SK-N-SH (cell line): ENCODE measurements at regions not wholly inside any gene's neighbourhood (a gene's known extent, or its start where the extent isn't known, plus 50 kb on each side); places are given as distances from the start of the nearest gene placed in this dataset.

Experiments used
- CTCF ChIA-PET: fragments of 300-600, 350-600 bp; formaldehyde crosslinking; extraction: SDS; loops from one replicate; lab custom pipeline; 2021; lab: Yijun Ruan, JAX
- POLR2A ChIA-PET: fragments of 350-600 bp; sonication (Branson Sonifier 250); formaldehyde crosslinking; extraction: SDS; loops from one replicate; lab custom pipeline; 2020; ENCODE audit warnings: antibody characterized with exemption, inconsistent platforms; lab: Yijun Ruan, JAX
- DNase-seq: peaks from one replicate; pipeline ENCODE4 v3.0.0; 2012
- H2AFZ ChIP-seq: fragments of 200-600 bp; sonication (generic); 2 replicates; pipeline ENCODE4 v1.8.1; 2016; ENCODE audit warnings: antibody characterized with exemption, mild to moderate bottlenecking, low read depth
- H3F3A ChIP-seq: fragments of 200-600 bp; sonication (generic); replicated peaks from 2 replicates; pipeline ENCODE3; 2016; ENCODE audit warnings: antibody characterized with exemption, mild to moderate bottlenecking; ENCODE audit not compliant: insufficient read depth
- H3K27ac ChIP-seq, 2 experiments: fragments of 200-500 bp in 1 of 2; fragments of 200-600 bp in 1 of 2; sonication (Bioruptor generic) in 1 of 2; sonication (generic), shearing (Covaris generic) in 1 of 2; 2 replicates each; pipeline versions ENCODE4 v1.5.1 to v1.6.1; 2014 to 2016; ENCODE audit warnings: low read depth in 2 of 2, inconsistent platforms in 1 of 2, low read length in 1 of 2, mild to moderate bottlenecking in 1 of 2, mixed read lengths in 1 of 2
- H3K27me3 ChIP-seq: fragments of 200-600 bp; sonication (generic), shearing (Covaris generic); 2 replicates; pipeline ENCODE4 v1.6.1; 2016; ENCODE audit warnings: mixed run types; ENCODE audit not compliant: insufficient read depth
- H3K36me3 ChIP-seq, 2 experiments: fragments of 200-500 bp in 1 of 2; fragments of 200-600 bp in 1 of 2; sonication (Bioruptor generic) in 1 of 2; sonication (generic) in 1 of 2; replicated peaks in 1 of 2; 2 replicates each; pipeline versions ENCODE3 to v1.5.1; 2014 to 2016; ENCODE audit warnings: low read length in 1 of 2, mild to moderate bottlenecking in 1 of 2; ENCODE audit not compliant: insufficient read depth in 2 of 2, control insufficient read depth in 1 of 2
- H3K4me1 ChIP-seq, 2 experiments: fragments of 200-500 bp in 1 of 2; fragments of 200-600 bp in 1 of 2; sonication (Bioruptor generic) in 1 of 2; sonication (generic), shearing (Covaris generic) in 1 of 2; 2 replicates each; pipeline versions ENCODE4 v1.5.1 to v1.6.1; 2014 to 2016; ENCODE audit warnings: low read depth in 1 of 2, low read length in 1 of 2, mixed run types in 1 of 2; ENCODE audit not compliant: insufficient read depth in 2 of 2, control insufficient read depth in 1 of 2
- H3K4me2 ChIP-seq: fragments of 200-600 bp; sonication (generic), shearing (Covaris generic); 2 replicates; pipeline ENCODE4 v1.6.1; 2017; ENCODE audit warnings: mixed run types
- H3K4me3 ChIP-seq, 2 experiments: fragments of 200-500 bp in 1 of 2; fragments of 200-600 bp in 1 of 2; sonication (Bioruptor generic) in 1 of 2; sonication (generic), shearing (Covaris generic) in 1 of 2; 2 replicates each; pipeline versions ENCODE4 v1.5.1 to v1.8.1; 2014 to 2016; ENCODE audit warnings: low read depth in 2 of 2, inconsistent platforms in 1 of 2, low read length in 1 of 2, mild to moderate bottlenecking in 1 of 2, mixed read lengths in 1 of 2, moderate library complexity in 1 of 2
- H3K79me2 ChIP-seq: fragments of 200-600 bp; sonication (generic); 2 replicates; pipeline ENCODE4 v1.8.1; 2017; ENCODE audit warnings: mild to moderate bottlenecking; ENCODE audit not compliant: insufficient read depth
- H3K9ac ChIP-seq: fragments of 200-600 bp; sonication (generic); 2 replicates; pipeline ENCODE4 v1.6.1; 2017; ENCODE audit warnings: mixed run types
- H3K9me2 ChIP-seq: fragments of 200-600 bp; sonication (generic); 2 replicates; pipeline ENCODE4 v1.6.1; 2017; ENCODE audit warnings: mixed run types
- H3K9me3 ChIP-seq: fragments of 200-600 bp; sonication (generic); 2 replicates; pipeline ENCODE4 v1.6.1; 2017; ENCODE audit warnings: mixed run types, mild to moderate bottlenecking, moderate library complexity
- H4K20me1 ChIP-seq: fragments of 200-600 bp; sonication (generic); 2 replicates; pipeline ENCODE4 v1.6.1; 2017; ENCODE audit warnings: mild to moderate bottlenecking, mixed run types; ENCODE audit not compliant: insufficient read depth
- ELF1 ChIP-seq: IDR thresholded peaks from 2 replicates; pipeline ENCODE4 v1.4.0; 2012
- EP300 ChIP-seq, 2 experiments: IDR thresholded peaks; 2 replicates each; pipeline versions ENCODE4 v1.4.0 to v1.6.1; 2012; ENCODE audit warnings: borderline replicate concordance in 1 of 2, low read depth in 1 of 2, low read length in 1 of 2
- EZH2phosphoT487 ChIP-seq: fragments of 200-600 bp; sonication (generic); IDR thresholded peaks from 2 replicates; pipeline ENCODE4 v1.6.1; 2017; ENCODE audit warnings: low read depth, mixed run types, mild to moderate bottlenecking, antibody characterized with exemption, moderate library complexity, borderline replicate concordance
- FOSL2 ChIP-seq: IDR thresholded peaks from 2 replicates; pipeline ENCODE4 v1.4.0; 2012; ENCODE audit warnings: low read depth, mild to moderate bottlenecking, moderate library complexity, borderline replicate concordance
- JUND ChIP-seq: IDR thresholded peaks from 2 replicates; pipeline ENCODE4 v1.4.0; 2012
- NFIC ChIP-seq: IDR thresholded peaks from 2 replicates; pipeline ENCODE4 v1.4.0; 2012; ENCODE audit warnings: borderline replicate concordance
- NRF1 ChIP-seq: IDR thresholded peaks from 2 replicates; pipeline ENCODE4 v1.6.1; 2012; ENCODE audit warnings: low read depth, mild to moderate bottlenecking, low read length
- PBX3 ChIP-seq: IDR thresholded peaks from 2 replicates; pipeline ENCODE4; 2012
- SMC3 ChIP-seq: IDR thresholded peaks from 2 replicates; pipeline ENCODE4 v1.6.1; 2012; ENCODE audit warnings: low read depth, low read length, improper control_type of control experiment
- USF2 ChIP-seq: fragments of 150-350 bp; IDR thresholded peaks from 2 replicates; pipeline ENCODE4 v1.6.1; 2017; ENCODE audit warnings: antibody characterized with exemption, low read length, low read depth, borderline replicate concordance
- YY1 ChIP-seq: IDR thresholded peaks from 2 replicates; pipeline ENCODE4 v1.4.0; 2012; ENCODE audit warnings: low read depth, mild to moderate bottlenecking
- ZBTB33 ChIP-seq: IDR thresholded peaks from 2 replicates; pipeline ENCODE4 v1.4.0; 2012; ENCODE audit warnings: low read depth, borderline replicate concordance
- WGBS: methylation state at CpG from one replicate; pipeline ENCODE4 v1.1.6; 2017; ENCODE audit warnings: low lambda C conversion rate; 5-methylcytosine and 5-hydroxymethylcytosine counted together

GRCh38 chr5:85605381-85605780 lies 1012.4 kb upstream of the COX7C start:
- H3K4me3 ChIP-seq, result no peak overlapping the region
- H3F3A ChIP-seq, result no peaks in the 10 kb centered on the region
- no peaks in the 10 kb centered on the region for H3K9me2 ChIP-seq
- no peak overlapping the region for H3K4me2 ChIP-seq
- H3K27me3 ChIP-seq, result no peaks in the 10 kb centered on the region
- H3K9ac ChIP-seq, result no peak overlapping the region
- ChIA-PET CTCF (no interaction called here), POLR2A (no interaction called here)
- no peak overlapping the region for H2AFZ ChIP-seq
- H3K79me2 ChIP-seq, result no peaks in the 10 kb centered on the region
- no peaks in the 10 kb centered on the region for H4K20me1 ChIP-seq
- no peak for TF ChIP-seq JUND
- TF ChIP-seq YY1, result no peak
- TF ChIP-seq ELF1, result no peak
- TF ChIP-seq SMC3, result no peak
- no peak for TF ChIP-seq USF2
- DNase-seq, result no peak
- no peaks in the 10 kb centered on the region for H3K4me1 ChIP-seq
- no peaks in the 10 kb centered on the region for H3K9me3 ChIP-seq
- no peaks in the 10 kb centered on the region for H3K36me3 ChIP-seq
- no peak overlapping the region for H3K27ac ChIP-seq

- Histone ChIP-seq H3K79me2 (no peaks in the 10 kb centered on the region), H3F3A (no peaks in the 10 kb centered on the region), H2AFZ (no peak overlapping the region), H3K9me2 (no peaks in the 10 kb centered on the region), H3K9me3 (no peaks in the 10 kb centered on the region), H4K20me1 (no peaks in the 10 kb centered on the region), H3K4me3 (no peak overlapping the region), H3K27me3 (no peaks in the 10 kb centered on the region), H3K4me1 (no peaks in the 10 kb centered on the region), H3K36me3 (no peaks in the 10 kb centered on the region), H3K27ac (no peak overlapping the region), H3K4me2 (no peak overlapping the region), H3K9ac (no peak overlapping the region)
- CTCF ChIA-PET, result no interaction called here
- POLR2A ChIA-PET, result no interaction called here
- TF ChIP-seq NRF1 (no peak), FOSL2 (no peak), USF2 (no peak), EZH2phosphoT487 (no peak), EP300 (IDR thresholded peaks at IDR 0.05; ENCODE audit: borderline replicate concordance in 1 of 2, low read depth in 1 of 2, low read length in 1 of 2) (no peak), ZBTB33 (no peak), NFIC (no peak), PBX3 (no peak)
- 16% methylated on average over 3 of the region's 3 CpGs for WGBS
- no peak for DNase-seq
These were observed 1003.3 kb upstream of the COX7C start for GRCh38 chr5:85614489-85614888.
